ENCODE measurements at regions not wholly inside any gene's neighbourhood (a gene's known extent, or its start where the extent isn't known, plus 50 kb on each side); places are given as distances from the start of the nearest gene placed in this dataset.

DNA sequence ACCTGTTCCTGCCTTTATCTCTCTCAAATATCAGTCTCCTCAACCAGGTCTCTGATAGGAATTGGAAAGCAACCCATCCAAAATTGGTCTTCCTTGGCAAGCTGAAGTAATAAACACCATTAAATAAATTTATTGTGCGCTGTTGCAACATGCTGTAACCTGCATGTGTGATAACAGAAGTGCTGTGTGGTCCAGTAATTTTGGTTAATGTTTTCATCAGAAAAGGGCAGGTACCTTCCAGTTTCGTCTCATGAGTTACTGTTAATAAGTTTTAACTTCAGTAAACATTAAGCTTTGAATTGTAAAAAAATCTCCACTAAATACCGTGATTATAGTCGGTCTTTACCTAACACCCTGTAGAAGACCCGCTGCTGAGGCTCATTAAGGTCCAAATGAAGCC, 624.7 kb downstream of the TNS3 start:
- TF ChIP-seq HDAC6 (IDR thresholded peaks at IDR 0.05; ENCODE audit: unreplicated experiment) (no peak), EP300 (IDR thresholded peaks at IDR 0.05; ENCODE audit: borderline replicate concordance in 1 of 2, control insufficient read depth in 1 of 2, low read depth in 2 of 2, low read length in 2 of 2) (no peak), TAF1 (IDR thresholded peaks at IDR 0.05; ENCODE audit: borderline replicate concordance, low read depth, low read length) (no peak)
